Mucosa of descending colon (tissue), 3 donors: ENCODE measurements at regions not wholly inside any gene's neighbourhood (a gene's known extent, or its start where the extent isn't known, plus 50 kb on each side); places are given as distances from the start of the nearest gene placed in this dataset.

Experiments
- ATAC-seq: fragments of 200-7000 bp; cut with Tn5 transposase; one replicate; pipeline ENCODE4 v1.9.1; 2020; ENCODE audit warnings: mild to moderate bottlenecking, moderate library complexity
- DNase-seq, 3 donors: peaks; one replicate each; pipeline ENCODE4 v3.0.0-alpha.2; 2020
- H3K36me3 ChIP-seq: fragments of 200-600 bp; one replicate; pipeline ENCODE4 v1.8.0; 2021; ENCODE audit warnings: low read depth, mild to moderate bottlenecking
- H3K4me1 ChIP-seq: fragments of 200-600 bp; one replicate; pipeline ENCODE4 v1.8.0; 2021; ENCODE audit warnings: low read depth, mild to moderate bottlenecking
- H3K4me3 ChIP-seq: fragments of 200-600 bp; one replicate; pipeline ENCODE4 v1.8.0; 2021; ENCODE audit warnings: mild to moderate bottlenecking
- H3K9me3 ChIP-seq: fragments of 200-600 bp; one replicate; pipeline ENCODE4 v1.8.0; 2021; ENCODE audit warnings: mild to moderate bottlenecking
- intact Hi-C, 2 donors: fragments of 100-400 bp; cut with DNase I in 1 of 2; cut with micrococcal nuclease in 1 of 2; formaldehyde crosslinking; loops; one replicate each; pipeline versions ENCODE4 v1.11.0 to v1.11.1; 2022; cut with DNase I, micrococcal nuclease
- TF ChIP-seq, protein P1 (sequence below): fragments of 200-600 bp; IDR thresholded peaks from one replicate; pipeline ENCODE4 v1.8.0; 2022; ENCODE audit warnings: antibody characterized with exemption, mild to moderate bottlenecking
- donor health status: DM: no; HTN: no; CAD: no; lungs with moderate emphysema.
- donor health status: DM: no; HTN: no; CAD: no.
- donor health status: DM: no; HTN: yes; CAD: no.

DNA sequence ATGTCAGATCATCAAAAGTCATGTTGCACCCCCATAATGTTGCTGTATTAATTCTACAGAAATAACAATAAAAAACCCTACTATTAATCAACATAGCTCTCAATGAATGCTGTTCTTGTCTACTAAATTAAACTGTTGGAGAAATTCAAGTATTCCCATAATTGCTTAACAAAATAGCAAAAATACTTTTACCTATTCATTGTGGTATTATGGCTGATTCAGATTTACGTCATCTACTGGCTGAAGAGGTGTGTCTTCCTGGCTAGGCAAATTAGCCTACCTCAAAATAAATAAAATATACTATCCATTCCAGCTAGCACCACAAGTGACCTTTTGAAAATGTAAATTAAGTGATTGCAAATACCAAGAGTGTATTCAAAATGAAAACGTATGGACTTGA lies 249.4 kb downstream of the MEIS1 start:
- H3K4me1 ChIP-seq, result no peaks in the 10 kb centered on the region
- H3K36me3 ChIP-seq, result no peaks in the 10 kb centered on the region
- ATAC-seq, result no peak
- no peaks in the 10 kb centered on the region for H3K9me3 ChIP-seq
- no peak overlapping the region for H3K4me3 ChIP-seq
- intact Hi-C loops, result no loop called here
- TF ChIP-seq, protein P1, sequence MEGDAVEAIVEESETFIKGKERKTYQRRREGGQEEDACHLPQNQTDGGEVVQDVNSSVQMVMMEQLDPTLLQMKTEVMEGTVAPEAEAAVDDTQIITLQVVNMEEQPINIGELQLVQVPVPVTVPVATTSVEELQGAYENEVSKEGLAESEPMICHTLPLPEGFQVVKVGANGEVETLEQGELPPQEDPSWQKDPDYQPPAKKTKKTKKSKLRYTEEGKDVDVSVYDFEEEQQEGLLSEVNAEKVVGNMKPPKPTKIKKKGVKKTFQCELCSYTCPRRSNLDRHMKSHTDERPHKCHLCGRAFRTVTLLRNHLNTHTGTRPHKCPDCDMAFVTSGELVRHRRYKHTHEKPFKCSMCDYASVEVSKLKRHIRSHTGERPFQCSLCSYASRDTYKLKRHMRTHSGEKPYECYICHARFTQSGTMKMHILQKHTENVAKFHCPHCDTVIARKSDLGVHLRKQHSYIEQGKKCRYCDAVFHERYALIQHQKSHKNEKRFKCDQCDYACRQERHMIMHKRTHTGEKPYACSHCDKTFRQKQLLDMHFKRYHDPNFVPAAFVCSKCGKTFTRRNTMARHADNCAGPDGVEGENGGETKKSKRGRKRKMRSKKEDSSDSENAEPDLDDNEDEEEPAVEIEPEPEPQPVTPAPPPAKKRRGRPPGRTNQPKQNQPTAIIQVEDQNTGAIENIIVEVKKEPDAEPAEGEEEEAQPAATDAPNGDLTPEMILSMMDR, result no peak
- no peak for DNase-seq

DNA sequence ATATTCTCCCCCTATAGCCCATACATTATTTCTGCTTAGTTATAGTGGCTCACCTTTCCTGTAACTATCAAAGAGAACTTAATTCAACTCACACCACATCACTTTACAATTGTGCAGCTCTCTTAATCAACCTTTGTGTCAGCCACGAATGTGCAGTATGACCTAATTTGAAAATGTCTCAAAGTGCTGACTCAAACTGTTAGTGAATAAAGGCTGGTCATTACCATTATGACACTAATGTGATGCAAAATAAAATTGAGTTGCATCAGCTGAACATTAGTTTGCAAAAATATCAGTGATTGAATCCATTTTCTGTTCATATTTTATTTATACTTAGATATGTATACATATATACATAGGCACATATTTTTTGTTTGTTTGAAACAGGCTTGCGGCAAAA lies 251.8 kb downstream of the MEIS1 start:
- intact Hi-C loops, result no loop called here
- no peak for ATAC-seq
- TF ChIP-seq, protein P1, result no peak

DNA sequence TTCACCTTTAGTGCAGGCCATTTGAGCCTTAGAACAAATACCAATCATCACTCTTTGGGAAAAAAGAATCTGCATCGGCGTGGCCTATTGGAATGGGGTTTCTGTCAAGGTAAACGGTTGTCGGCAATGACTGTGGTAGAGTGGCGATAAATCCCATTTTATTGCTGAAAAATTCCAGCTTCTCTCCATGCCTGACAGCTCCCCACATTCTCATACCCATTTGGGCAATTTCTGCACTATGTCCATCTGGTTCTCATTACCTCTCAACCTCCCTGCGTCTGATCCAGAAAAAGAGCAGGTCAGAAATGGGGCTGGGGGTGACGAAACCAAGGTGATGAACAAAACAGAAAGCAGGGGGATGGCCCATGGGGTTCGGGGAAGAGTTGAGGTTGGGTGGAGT lies 254.0 kb downstream of the MEIS1 start:
- Histone ChIP-seq H3K4me3 (no peak overlapping the region), H3K36me3 (no peaks in the 10 kb centered on the region), H3K9me3 (no peaks in the 10 kb centered on the region), H3K4me1 (no peaks in the 10 kb centered on the region)
- ATAC-seq (no peak), DNase-seq (no peak)
- TF ChIP-seq, protein P1, result no peak
- intact Hi-C loops, result no loop called here

More for the DNA sequence above, 251.8 kb downstream of the MEIS1 start:
- DNase-seq, result no peak
- Histone ChIP-seq H3K9me3 (no peaks in the 10 kb centered on the region), H3K4me3 (no peak overlapping the region), H3K4me1 (no peaks in the 10 kb centered on the region), H3K36me3 (no peaks in the 10 kb centered on the region)

DNA sequence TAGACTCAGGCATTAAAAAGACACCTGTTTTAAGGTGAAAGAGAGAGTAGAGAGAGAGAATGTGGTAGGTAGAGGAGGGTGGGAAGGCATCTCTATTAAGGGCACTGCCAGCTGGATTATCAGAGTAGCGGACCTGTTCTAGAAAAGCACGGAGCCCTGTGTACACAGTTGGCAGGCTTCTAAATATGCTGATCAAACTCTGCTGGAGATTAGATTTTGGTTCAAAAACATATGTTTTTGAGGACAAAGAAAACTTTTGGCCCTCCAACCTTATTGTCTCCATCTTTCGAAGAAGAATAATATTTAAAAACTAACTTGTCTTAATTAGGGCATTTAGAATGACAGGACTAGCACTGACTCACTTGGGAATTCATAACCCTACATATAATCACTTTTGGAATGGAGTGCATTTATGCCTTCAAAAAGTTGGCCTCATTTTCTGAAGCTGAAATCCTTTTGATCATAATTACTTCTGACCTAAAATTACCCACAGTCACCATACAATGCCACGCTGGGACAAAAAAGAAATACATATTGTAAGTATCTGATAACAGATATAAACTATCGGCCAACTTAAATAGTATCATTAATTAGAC lies 254.6 kb downstream of the MEIS1 start:
- Histone ChIP-seq H3K4me1 (no peaks in the 10 kb centered on the region), H3K9me3 (no peaks in the 10 kb centered on the region), H3K4me3 (no peak overlapping the region), H3K36me3 (no peaks in the 10 kb centered on the region)
- ATAC-seq (no peak), DNase-seq (no peak)
- TF ChIP-seq, protein P1, result no peak
- intact Hi-C loops, result loop anchor here in 1 of 2 donors (5.0 kb wide), 2 partner anchors 112 to 247 kb away; no protein-coding TSS in a partner anchor

DNA sequence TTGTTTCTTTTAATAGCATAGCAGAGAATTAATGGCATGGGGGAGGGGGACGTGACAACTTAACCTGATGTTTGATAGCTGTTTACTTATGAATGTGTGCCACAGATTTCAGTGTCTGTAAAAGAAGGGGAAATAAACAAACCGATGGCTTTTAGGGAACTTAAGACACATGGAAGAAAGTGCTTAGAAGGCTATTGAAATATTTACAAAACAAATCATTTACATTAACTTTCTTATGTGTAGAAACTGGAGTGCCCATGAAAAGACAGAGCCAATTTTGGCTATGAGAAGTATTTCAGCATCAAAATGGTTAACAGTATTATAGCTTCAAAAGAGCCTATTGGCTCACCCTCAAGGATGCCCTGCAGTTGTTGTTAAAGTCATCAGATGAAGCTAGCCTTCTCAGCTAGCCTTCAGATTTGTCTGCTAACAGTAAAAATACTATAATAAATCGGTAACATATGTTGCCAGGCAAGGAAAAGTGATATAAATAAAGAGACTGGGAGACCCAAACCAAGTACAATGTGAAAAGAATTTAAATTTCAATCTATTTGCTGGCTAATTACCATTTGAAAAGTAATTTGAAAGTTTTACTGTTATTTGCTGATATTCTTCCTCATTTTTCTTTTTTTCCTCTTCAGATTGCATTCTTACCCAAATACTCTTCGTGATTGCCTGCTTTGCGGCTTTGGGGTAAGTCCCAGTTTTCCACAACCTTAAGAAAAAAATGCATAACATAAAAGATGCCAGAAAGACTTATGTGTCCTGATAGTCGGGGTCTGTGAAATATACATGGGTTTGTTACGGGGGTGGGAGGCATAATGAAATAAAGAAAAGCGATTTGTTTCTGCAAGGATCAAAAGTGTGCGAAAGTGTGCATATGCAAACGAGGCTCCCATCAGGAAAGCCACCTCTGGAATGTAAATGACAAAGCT lies 256.4 kb downstream of the MEIS1 start:
- no peaks in the 10 kb centered on the region for H3K9me3 ChIP-seq
- DNase-seq, result no peak
- TF ChIP-seq, protein P1, result no peak
- H3K4me1 ChIP-seq, result no peaks in the 10 kb centered on the region
- intact Hi-C loops, result loop anchor here in 1 of 2 donors (5.0 kb wide), 2 partner anchors 114 to 249 kb away; no protein-coding TSS in a partner anchor
- no peak for ATAC-seq
- no peak overlapping the region for H3K4me3 ChIP-seq
- no peaks in the 10 kb centered on the region for H3K36me3 ChIP-seq
